HG03521 (cell line): ENCODE measurements at regions not wholly inside any gene's neighbourhood (a gene's known extent, or its start where the extent isn't known, plus 50 kb on each side); places are given as distances from the start of the nearest gene placed in this dataset.
"Not testable (repeated sequence)": the region's sequence is repeated elsewhere in the genome, so short reads cannot be mapped to it uniquely, and the experiment has no call there.

Experiments used
- ATAC-seq: cut with Tn5 transposase; IDR thresholded peaks from one replicate; pipeline ENCODE4 v1.9.1; 2021; ENCODE audit warnings: mild to moderate bottlenecking, moderate library complexity; ENCODE audit not compliant: unreplicated experiment

DNA sequence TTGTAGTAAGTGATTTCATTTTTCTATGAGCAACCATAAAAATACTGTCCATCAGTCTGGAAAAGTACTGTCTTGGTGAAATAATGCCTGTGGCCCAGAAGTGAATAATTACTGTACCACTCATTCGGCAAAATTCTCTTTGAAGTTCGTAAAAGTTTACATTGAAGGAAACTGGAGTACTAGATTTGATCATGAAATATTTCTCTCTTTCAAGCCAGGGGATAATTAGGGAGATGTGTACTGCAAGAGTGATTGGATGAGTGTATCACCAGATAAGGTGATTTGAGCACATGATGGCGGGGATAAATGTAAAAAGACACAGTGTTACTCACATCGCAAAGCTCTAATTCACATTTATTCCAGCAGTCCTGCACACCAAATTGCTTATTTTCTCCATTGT is 883.2 kb upstream of the PIK3C3 start:
- no peak for ATAC-seq

DNA sequence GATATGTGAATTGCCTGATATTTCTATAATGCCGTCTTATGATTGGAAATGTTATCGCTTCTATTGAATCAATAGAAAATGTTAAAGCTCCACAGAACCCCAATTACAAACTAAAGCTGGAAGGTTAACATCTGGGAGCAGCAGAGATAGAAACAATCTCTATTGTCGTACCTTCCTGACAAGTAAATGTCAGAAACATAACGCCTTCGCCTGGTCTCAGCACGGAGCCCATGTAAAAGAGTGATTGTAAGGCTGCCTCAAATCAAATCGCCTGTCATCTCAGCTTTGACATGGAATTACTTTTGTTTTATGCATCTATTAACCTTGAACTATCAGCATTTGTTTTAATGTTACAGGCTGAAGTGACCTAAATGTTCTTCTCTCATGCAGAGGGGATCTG is 885.9 kb upstream of the PIK3C3 start:
- ATAC-seq, result no peak

DNA sequence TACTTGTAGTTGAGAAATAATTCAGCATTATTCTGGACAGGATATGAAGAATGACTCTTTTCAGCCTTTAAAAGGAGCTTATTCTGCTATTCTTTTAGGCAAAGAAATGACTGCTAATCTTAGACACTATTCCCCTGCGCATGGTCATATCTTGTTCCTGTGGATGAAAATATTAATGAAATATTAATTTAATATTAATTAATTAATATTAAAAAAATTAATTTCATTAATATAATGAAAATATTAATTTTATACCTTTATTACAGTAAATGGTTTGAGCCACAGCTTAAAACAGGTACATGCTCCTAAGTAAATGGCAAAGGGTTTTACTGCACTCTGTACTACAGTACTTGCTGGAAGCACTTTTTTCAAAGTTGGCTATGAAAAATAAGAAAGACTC is 890.1 kb upstream of the PIK3C3 start:
- ATAC-seq, result no peak

DNA sequence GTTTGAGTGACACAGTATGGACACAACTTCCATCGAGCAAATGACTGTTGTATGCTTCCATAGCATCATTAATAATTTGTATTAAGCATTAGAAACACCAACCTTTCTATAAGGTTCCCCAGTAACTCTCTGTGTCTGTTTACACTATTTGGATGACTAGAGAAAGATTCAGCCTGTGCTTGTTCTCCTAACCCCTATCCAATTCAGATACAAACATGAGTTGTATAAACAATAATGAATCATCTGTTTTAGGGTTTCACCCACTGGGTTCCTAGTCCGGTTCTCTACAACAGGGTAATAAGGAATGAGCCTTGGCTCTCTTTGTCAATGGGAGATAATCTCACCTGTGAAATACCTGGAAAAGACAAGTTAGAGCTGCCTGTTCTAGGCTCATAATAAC is 894.1 kb upstream of the PIK3C3 start:
- no peak for ATAC-seq

DNA sequence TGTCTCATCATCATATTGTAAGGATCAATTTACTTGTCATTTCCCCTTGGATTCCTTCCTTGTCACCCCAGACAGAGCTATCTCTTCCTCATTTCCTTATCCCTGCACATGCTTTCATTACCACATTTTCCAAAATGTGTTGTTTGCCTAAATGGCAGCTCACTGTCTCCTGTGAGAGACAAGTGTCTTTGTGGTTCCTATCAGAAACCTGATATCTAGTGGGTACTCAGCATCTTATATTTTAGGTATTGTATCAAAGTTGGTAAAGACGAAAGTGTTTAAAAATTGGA is 896.0 kb upstream of the PIK3C3 start:
- ATAC-seq, result no peak

DNA sequence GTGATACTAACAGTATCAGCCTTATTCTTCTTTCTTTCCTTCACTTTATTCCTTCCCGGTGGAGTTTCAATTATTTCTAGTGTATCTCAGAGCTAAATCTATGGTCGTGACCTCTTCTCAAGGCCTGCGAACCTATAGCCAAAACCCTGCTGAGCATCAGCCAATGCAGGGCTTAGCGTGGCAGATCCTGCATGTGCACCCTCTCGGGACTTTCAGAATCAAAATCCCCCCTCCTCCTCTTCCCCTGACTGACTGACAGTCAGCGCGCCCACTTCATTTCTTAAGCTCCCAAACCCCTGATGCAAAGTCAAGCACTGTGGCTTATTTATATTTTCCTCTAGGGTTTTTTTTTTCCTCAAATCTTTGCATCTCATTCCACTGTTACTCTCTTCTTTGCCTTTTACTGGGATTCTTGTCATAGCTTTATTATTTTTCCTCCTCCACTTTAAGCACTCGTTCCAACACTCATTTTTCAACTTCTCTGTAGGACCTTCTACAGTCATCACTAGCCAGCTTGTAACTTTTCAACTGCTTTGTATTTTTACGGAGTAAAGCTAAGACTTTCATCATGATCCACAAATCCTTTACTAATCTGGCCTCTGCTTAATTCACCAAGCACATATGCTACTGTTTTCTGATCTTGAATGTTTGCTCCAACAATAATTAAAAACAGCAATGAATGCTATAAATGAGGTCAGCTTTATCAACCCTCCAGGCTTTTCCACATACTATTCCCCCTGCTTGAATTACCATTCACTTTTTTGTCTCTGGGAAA is 896.5 kb upstream of the PIK3C3 start:
- no peak for ATAC-seq

DNA sequence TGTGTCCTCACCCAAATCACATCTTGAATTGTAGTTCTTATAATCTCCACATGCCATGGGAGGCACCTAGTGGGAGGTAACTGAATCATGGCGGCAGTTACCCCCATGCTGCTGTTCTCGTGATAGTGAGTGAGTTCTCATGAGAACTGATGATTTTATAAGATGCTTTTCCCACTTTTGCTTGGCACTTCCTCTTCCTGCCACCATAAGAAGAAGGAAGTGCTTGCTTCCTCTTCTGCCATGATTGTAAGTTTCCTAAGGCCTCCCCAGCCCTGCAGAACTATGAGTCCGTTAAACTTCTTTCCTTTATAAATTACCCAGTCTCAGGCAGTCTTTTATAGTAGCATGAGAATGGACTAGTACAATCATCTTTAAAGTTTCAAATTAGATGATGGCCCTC is 902.4 kb upstream of the PIK3C3 start:
- ATAC-seq, result no peak

DNA sequence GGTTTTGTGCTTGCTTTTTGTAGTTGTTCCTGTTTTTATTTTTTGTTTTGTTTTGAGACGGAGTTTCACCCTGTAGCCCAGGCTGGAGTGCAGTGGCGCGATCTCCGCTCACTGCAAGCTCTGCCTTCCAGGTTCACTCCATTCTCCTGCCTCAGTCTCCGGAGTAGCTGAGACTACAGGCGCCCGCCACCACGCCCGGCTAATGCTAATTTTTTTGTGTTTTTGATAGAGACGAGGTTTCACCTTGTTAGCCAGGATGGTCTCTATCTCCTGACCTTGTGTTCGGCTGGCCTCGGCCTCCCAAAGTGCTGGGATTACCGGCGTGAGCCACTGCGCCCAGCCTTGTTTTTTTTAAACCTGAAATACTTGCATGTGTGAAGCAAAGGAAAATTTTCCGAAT is 908.8 kb upstream of the PIK3C3 start:
- ATAC-seq, result not testable (repeated sequence)

DNA sequence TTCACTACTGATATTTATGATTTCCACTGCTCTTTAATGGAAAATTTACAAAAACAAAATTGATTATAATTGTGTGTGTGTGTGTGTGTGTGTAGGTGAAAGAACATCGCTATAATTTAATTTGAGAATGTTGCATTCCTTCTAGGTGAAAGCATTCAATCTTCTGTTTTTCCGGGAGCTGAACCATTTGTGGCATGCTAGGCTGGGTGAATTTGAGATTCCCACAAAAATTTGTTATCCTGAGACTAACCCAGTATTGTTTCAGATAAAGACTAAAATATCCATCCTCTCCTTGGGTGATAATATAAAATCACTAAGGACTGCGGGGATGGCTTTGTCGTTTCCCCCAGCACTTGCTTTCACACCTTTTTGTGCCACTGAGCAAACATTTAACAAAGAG is 911.2 kb upstream of the PIK3C3 start:
- ATAC-seq, result no peak

DNA sequence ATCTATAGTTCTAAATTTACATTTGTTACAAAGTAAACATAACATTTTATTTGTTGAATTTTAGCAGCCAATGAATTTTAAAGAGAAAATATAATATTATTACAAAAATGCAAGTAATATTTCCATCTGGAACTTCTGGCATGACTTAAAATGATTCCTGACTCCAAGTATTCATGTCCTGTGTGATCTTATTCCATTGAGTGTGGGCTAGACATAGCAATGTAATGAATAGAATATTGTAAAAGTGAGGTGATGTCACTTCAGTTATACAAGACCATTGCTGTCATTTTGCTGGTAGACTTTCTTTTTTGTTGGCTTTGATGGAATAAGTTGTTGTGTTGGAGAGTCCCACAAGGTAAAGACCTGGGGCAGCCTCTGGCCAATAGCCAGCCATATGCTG is 912.2 kb upstream of the PIK3C3 start:
- ATAC-seq, result no peak

DNA sequence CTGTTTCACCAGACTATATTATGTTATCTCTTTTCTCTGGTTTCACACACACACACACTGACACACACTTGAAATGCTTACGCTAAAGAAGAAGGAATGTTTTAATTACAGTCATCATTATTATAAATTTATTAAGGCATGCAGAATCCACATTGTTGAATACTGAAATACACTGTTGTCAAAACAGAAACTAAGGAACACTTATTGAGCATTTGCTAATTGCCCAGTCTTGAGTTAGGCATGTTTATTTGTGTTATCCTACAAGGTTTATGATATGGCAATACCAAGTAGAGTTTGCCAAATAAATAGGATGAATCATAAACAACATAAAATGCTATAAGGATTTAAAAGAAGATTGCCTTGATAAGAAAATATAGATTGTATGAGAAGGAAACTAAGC is 917.0 kb upstream of the PIK3C3 start:
- ATAC-seq, result no peak

DNA sequence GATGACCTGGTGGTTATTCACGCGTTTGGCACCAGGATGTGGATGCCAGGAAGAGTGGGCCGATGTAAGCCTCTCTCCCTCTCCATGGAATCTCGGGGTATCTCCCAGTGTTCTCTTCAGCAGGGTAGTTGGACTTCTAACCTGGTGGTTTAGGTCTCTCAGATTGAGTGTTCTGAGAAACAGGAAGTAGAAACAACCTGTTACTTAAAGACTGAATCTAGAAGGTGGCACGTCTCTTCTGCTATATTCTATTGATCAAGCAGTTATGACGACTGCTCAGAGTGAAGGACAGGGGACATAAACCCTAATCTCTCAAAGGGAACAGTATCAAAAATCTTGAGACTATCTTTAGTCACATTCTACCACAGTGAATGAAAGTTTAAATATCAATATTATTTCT is 918.7 kb upstream of the PIK3C3 start:
- ATAC-seq, result no peak

DNA sequence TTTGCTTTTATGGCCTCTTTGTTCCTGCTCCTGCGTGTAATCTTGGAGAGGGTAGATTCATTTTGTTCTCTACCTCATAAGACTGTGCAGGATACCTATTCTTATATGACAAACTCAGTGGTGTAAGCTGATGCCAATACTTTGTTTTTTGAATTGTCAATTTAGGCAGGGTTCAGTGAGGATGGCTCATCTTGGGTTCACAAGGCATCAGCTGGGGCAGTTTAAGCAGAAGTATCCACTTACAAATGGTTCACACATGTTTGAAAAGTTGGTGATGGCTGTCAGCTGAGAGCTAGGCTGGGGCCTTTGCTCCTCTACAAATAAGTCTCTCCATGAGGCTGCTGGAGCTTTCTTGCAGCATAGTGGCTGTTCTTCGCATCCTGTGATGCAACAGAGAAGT is 920.6 kb upstream of the PIK3C3 start:
- ATAC-seq, result no peak

DNA sequence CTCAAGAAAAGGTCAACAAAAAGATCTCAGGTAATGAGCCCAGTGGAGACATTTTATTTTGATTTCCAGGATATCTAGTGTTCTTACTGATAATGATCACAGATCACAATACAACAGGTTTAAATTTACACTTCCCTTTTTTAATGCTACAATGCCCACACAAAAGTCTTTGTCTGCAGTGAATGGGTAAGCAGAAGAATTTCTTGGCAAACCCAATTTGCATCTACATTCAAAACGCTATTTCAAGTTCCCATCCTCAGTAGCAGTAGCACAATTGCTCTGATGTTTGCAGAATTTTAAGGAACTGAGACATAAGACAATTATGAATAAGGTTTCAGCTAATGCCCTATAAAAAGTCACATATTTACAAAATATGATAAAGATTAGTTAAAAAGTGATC is 929.4 kb upstream of the PIK3C3 start:
- ATAC-seq, result no peak

DNA sequence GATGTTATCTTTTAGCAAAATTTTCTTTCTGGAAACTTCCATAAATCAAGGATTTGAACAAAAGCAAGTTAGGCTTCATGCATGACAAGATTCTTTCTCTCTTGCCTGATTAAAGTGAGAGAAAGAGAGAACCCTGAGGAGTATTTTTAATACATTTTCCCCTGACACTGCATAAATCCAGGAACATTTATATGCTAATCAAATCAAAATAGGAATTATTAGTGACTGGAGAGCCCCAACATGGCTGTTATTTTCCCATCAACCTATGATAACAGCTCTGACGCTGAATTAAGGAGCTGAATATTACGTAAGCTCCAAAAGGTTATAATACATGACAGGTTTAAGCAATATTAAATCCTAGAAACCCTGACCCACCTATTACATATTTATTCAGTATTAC is 930.2 kb upstream of the PIK3C3 start:
- ATAC-seq, result no peak

DNA sequence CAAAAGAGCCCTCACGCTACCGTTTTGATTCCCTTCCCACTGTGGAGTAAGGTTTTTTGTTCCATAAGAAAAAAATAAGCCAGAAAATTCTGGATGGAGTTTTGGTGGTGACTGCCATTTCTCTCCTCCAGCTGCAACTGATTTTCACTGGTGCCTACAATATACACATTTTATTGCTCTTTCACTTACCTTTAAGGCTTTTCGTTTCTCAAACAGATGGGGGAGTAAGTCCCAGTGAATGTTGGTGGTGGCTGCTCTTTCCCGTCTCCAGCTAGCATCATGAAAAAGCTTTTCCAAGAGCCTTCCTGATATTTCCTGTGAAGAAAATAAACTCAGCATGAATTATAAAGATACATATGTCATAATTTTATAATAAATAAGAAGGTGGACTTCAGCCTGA is 932.5 kb upstream of the PIK3C3 start:
- ATAC-seq, result no peak

DNA sequence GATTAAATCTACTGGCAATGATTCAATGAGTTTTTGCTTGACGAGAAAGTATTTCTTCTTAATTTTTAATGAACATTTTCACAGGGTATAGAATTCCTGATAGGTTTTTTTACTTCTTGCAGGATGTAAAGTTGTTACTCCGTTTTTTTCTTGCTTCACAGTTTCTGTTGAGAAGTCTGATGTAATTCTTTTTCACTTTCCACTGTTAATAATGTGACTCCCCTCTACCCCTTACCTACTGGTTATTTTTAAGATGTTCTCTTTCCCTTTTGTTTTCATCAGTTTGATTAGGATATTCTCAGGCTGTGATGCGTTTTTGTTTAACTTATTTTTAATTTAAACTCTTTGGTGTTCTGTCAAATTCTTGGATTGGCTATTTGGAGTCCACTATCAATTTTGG is 933.9 kb upstream of the PIK3C3 start:
- no peak for ATAC-seq

DNA sequence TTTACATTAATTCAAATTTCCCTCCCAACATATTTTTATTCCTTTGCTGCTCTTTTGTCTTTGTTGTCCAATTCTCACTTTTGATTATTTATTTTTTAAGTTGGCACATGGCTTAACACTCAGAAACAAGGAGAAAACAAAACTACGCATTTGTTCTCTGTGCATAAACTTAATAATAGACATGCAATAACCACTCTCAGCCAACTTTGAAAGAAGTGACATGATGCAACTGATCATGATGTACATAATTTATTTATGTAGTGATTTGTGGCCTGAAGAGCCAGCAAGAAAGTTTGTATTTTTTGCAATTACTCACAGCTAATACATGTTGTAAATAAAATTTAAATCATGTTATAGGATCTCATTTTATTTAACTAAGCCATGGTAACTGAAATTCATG is 942.8 kb upstream of the PIK3C3 start:
- ATAC-seq, result no peak

DNA sequence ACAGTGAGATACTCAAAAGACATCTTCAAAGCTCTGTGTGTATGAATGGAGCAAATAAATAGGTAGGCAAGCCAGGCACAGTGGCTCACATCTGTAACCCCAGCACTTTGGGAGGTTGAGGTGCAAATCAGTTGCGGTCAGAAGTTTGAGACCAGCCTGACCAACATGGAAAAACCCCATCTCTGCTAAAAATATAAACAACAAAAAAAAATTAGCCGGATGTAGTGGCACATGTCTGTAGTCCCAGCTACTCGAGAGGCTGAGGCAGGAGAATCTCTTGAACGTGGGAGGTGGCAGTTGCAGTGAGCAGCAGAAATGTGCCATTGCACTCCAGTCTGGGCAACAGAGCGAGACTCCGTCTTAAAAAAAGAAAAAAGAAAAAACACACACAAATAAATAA is 945.1 kb upstream of the PIK3C3 start:
- ATAC-seq, result no peak

DNA sequence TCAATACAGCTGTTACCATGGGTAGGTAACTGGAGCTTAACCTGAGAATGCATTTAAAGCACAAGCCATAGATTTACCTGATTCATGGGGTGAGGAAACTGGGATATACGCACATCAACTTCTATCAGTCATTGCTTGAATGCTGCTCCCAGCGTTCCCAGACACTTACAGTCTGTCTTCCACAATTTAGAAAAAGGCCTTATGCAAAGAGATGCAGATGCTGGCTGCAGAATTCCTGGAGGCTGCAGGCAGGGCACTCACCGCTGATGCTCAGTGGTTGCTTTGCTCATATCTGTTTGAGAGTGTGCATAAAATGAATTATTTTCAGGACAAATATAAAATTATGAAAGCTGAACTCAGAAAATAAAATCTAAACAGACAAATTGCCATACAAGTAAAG is 950.7 kb upstream of the PIK3C3 start:
- ATAC-seq, result no peak

DNA sequence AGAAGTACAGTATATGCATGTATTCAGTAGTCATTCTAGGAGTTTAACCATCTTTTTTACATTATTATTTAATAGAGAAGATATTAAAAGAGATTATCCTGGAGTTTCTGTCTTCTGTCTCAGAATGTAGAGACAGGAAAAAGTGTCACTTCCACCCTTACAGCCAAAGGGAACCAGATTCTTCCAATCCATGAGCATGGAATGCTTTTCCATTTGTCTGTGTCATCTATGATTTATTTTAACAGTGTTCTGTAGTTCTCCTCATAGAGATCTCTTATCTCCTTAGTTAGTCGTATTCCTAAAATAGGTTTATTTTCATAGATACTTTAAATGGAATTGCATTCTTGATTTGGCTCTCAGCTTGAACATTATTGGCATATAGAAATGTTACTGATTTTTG is 959.5 kb upstream of the PIK3C3 start:
- no peak for ATAC-seq

DNA sequence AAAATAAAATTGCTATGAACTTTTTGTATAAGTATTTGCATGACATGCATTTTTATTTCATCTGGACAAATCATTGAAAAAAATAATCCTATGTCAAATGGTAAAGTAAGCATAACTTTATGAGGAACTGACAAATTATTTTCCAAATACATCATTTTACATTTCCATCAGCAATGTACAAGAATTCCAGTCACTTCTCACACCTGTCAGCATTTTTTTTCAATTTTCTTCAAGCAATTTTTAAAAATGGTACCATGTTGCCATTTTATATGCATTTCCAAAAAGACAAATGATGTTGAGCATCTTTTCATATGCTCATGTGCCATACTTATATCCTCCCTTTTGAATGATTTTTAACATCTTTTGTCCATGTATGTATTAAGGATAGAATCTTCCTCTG is 961.7 kb upstream of the PIK3C3 start:
- no peak for ATAC-seq

DNA sequence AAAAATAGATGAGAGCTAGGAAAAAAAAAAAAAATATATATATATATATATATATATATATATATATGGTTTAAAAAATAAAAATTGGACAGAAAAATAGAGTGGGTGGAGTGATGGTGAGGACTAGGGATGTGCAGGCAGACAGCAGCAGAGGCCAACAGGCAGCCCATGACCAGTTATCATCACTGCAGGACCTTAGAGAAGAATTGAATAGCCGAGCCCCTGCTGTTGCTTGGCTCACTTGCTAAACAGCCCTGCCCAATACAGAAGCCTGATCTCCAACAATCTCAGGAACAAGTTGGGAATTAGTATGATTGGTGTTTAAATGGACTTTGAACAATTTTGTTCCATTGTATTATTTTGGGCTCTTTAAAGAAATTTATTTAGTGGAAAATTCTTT is 967.5 kb upstream of the PIK3C3 start:
- ATAC-seq, result no peak

DNA sequence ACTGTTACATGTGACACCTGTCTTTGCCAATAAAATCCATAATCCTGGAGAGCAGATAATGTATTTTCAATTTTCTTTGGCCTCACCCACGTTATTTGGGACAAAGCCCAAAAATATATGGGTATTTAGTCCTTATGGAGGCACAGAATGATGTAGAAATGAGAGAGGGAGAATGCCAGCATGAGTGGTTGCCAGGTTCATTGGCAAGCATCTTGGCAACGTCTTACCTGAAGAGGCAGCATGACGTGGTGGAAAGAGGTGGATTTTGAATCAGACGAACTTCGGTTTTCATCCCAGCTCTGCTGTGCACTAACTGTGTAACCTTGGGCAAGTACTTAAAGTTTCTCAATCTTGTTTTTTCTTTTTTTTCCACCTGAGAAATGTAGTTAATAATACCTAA is 969.6 kb upstream of the PIK3C3 start:
- ATAC-seq, result no peak
